ENCODE measurements at regions not wholly inside any gene's neighbourhood (a gene's known extent, or its start where the extent isn't known, plus 50 kb on each side); places are given as distances from the start of the nearest gene placed in this dataset.

GRCh38 chr6:50442531-50443040, 270.7 kb upstream of the TFAP2D start:
- DNase-seq (ENCODE audit: extremely low read depth in 1 of 11, low read depth in 9 of 11, low spot score in 4 of 11): peak in 2 of 11 donors; percentile 1 to 7

GRCh38 chr6:50443144-50443543, 270.2 kb upstream of the TFAP2D start:
- DNase-seq (ENCODE audit: extremely low read depth in 1 of 11, low read depth in 9 of 11, low spot score in 4 of 11): no peak

GRCh38 chr6:50449128-50449527, 264.2 kb upstream of the TFAP2D start:
- DNase-seq (ENCODE audit: extremely low read depth in 1 of 11, low read depth in 9 of 11, low spot score in 4 of 11): no peak

GRCh38 chr6:50451826-50452400, 261.4 kb upstream of the TFAP2D start:
- DNase-seq (ENCODE audit: extremely low read depth in 1 of 11, low read depth in 9 of 11, low spot score in 4 of 11): no peak

GRCh38 chr6:50455029-50455428, 258.3 kb upstream of the TFAP2D start:
- no peak for DNase-seq (ENCODE audit: extremely low read depth in 1 of 11, low read depth in 9 of 11, low spot score in 4 of 11)

- DNase-seq (ENCODE audit: extremely low read depth in 1 of 11, low read depth in 9 of 11, low spot score in 4 of 11): no peak
Measured at GRCh38 chr6:50457351-50457750, 256.0 kb upstream of the TFAP2D start.

GRCh38 chr6:50461696-50462095, 251.6 kb upstream of the TFAP2D start:
- no peak for DNase-seq (ENCODE audit: extremely low read depth in 1 of 11, low read depth in 9 of 11, low spot score in 4 of 11)

GRCh38 chr6:50463931-50464330, 249.4 kb upstream of the TFAP2D start:
- DNase-seq (ENCODE audit: extremely low read depth in 1 of 11, low read depth in 9 of 11, low spot score in 4 of 11): no peak

- DNase-seq (ENCODE audit: extremely low read depth in 1 of 11, low read depth in 9 of 11, low spot score in 4 of 11): no peak
Measured at GRCh38 chr6:50467931-50468330, 245.4 kb upstream of the TFAP2D start.

GRCh38 chr6:50471041-50471440, 242.3 kb upstream of the TFAP2D start:
- no peak for DNase-seq (ENCODE audit: extremely low read depth in 1 of 11, low read depth in 9 of 11, low spot score in 4 of 11)

GRCh38 chr6:50510361-50510760, 203.0 kb upstream of the TFAP2D start:
- DNase-seq (ENCODE audit: extremely low read depth in 1 of 11, low read depth in 9 of 11, low spot score in 4 of 11): no peak

GRCh38 chr6:50520326-50521266, 192.7 kb upstream of the TFAP2D start:
- DNase-seq (ENCODE audit: extremely low read depth in 1 of 11, low read depth in 9 of 11, low spot score in 4 of 11): no peak

- DNase-seq (ENCODE audit: extremely low read depth in 1 of 11, low read depth in 9 of 11, low spot score in 4 of 11): no peak
Measured at GRCh38 chr6:50524341-50524740, 189.0 kb upstream of the TFAP2D start.

GRCh38 chr6:50527985-50528384, 185.3 kb upstream of the TFAP2D start:
- DNase-seq (ENCODE audit: extremely low read depth in 1 of 11, low read depth in 9 of 11, low spot score in 4 of 11): no peak

GRCh38 chr6:50539447-50539846, 173.9 kb upstream of the TFAP2D start:
- DNase-seq (ENCODE audit: extremely low read depth in 1 of 11, low read depth in 9 of 11, low spot score in 4 of 11): no peak

- no peak for DNase-seq (ENCODE audit: extremely low read depth in 1 of 11, low read depth in 9 of 11, low spot score in 4 of 11)
Measured at GRCh38 chr6:50541941-50542340, 171.4 kb upstream of the TFAP2D start.

GRCh38 chr6:50543666-50544065, 169.7 kb upstream of the TFAP2D start:
- peak in 9 of 11 donors; percentile 1 to 44 (median 19) for DNase-seq (ENCODE audit: extremely low read depth in 1 of 11, low read depth in 9 of 11, low spot score in 4 of 11)

- no peak for DNase-seq (ENCODE audit: extremely low read depth in 1 of 11, low read depth in 9 of 11, low spot score in 4 of 11)
Measured at GRCh38 chr6:50549026-50549425, 164.3 kb upstream of the TFAP2D start.

- no peak for DNase-seq (ENCODE audit: extremely low read depth in 1 of 11, low read depth in 9 of 11, low spot score in 4 of 11)
Measured at GRCh38 chr6:50549475-50549874, 163.9 kb upstream of the TFAP2D start.

- no peak for DNase-seq (ENCODE audit: extremely low read depth in 1 of 11, low read depth in 9 of 11, low spot score in 4 of 11)
Measured at GRCh38 chr6:50555982-50556381, 157.3 kb upstream of the TFAP2D start.
